NT2/D1 (cell line): ENCODE measurements at regions not wholly inside any gene's neighbourhood (a gene's known extent, or its start where the extent isn't known, plus 50 kb on each side); places are given as distances from the start of the nearest gene placed in this dataset.

Experiments used
- SUZ12 ChIP-seq: IDR thresholded peaks from 2 replicates; pipeline ENCODE4 v1.6.1; 2011; ENCODE audit not compliant: insufficient read length, insufficient read depth; ENCODE audit errors: extremely low read depth
- YY1 ChIP-seq: IDR thresholded peaks from 2 replicates; pipeline ENCODE4 v1.6.1; 2011; ENCODE audit not compliant: insufficient read length, insufficient read depth
- ZNF274 ChIP-seq: IDR thresholded peaks from 2 replicates; pipeline ENCODE4 v1.6.1; 2011; ENCODE audit warnings: mild to moderate bottlenecking, low read depth, low read length

DNA sequence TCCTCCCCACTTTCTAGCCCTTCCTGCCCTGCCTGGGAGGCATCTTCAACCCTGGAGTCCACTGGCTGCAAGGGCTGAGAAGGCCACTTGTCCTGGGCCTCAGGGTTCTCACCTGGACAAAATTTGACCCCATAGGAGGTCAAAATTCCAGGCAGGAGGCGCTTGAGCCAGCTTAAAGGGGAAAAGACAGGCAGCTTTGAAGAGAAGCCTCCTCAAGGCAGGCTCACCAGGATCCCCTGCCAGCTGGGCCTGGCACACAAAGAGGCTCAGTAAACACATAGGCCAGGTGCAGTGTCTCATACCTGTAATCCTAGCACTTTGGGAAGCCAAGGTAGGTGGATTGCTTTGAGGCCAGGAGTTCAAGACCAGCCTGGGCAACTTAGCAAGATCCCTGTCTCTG, 53.0 kb upstream of the MPEG1 start:
- TF ChIP-seq YY1 = no peak
- TF ChIP-seq ZNF274 = no peak
- no peak for TF ChIP-seq SUZ12
